Amniotic epithelial cell (primary cell): ENCODE measurements at regions not wholly inside any gene's neighbourhood (a gene's known extent, or its start where the extent isn't known, plus 50 kb on each side); places are given as distances from the start of the nearest gene placed in this dataset.
A peak's percentile ranks its signal among the peaks of the same experiment; 100 is the strongest.
"Not testable (repeated sequence)": the region's sequence is repeated elsewhere in the genome, so short reads cannot be mapped to it uniquely, and the experiment has no call there.

Source experiments
- DNase-seq: peaks from one replicate; pipeline ENCODE4 v3.0.0-alpha.2; 2010; ENCODE audit warnings: low read depth

GRCh38 chrX:53883196-53883595 is 161.1 kb downstream of the PHF8 start:
- no peak for DNase-seq

- peak; percentile 98 for DNase-seq
Measured at GRCh38 chrX:53882331-53882730, 161.9 kb downstream of the PHF8 start.

GRCh38 chrX:53880786-53881185 is 163.5 kb downstream of the PHF8 start:
- not testable (repeated sequence) for DNase-seq

- no peak for DNase-seq
Measured at GRCh38 chrX:53859890-53860289, 173.4 kb upstream of the HUWE1 start.

DNA sequence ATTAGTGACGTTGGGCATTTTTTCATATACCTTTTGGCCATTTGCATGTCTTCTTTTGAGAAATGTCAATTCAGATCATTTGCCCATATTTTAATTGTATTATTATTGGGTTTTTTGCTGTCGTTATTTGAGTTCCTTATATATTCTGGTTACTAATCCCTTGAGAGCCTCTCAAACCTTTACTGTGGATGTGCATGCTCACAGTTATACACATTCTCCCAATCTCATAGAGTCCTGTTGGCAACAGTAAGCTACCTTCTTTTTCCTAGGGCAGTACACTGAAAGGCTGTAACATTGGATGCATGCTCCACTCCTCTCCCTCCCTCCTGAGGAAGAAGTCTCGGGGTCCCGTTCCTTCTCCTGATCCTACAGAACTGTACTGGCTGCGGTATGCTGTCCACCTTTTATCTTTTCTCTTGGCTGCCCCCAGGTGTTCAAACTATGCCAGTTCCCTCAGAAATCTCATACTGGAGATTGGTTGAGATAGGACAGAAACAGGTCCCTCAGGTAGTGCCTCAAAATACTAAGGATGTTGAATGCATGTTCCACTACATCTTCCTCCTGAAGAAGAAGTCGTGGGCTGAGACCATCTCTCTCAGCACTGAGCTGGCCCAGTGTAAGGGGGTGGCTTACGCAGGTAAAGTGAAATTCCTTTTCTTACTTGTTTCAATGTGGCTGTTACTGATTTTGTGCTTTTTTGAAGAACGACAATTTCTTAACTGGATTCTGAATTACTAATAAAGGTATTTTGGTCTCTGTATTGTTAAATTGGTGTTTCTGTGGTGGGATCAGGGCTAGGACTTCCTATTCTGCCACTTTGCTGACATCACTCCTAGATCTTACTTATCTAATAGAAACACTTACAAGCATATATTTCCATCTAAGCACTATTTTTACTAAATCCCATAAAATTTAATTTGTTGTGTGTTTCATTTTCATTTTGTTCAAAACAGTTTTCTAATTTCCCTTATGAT is 145.4 kb upstream of the HUWE1 start:
- DNase-seq, result peak; percentile 25

DNA sequence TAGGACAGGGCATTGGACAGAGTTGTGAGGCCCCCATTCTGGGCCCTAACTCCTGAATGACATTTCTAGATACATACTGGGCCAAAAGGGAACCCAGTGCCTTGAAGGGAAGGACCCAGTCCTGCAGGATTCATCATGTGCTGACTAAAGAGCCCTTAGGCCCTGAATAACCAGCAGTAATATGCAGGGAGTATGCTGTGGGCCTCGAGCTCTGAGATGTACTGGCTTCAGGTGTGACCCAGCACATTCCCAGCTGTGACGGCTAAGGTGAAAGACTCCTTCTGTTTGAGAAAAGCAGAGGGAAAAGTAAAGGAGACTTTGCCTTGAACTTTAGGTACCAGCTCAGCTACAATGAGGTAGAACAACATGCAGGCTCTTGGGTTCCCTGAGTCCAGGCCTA is 138.2 kb upstream of the HUWE1 start:
- no peak for DNase-seq

GRCh38 chrX:53818115-53818514 is 131.6 kb upstream of the HUWE1 start:
- not testable (repeated sequence) for DNase-seq

GRCh38 chrX:53817548-53817947 is 131.0 kb upstream of the HUWE1 start:
- DNase-seq, result no peak

DNA sequence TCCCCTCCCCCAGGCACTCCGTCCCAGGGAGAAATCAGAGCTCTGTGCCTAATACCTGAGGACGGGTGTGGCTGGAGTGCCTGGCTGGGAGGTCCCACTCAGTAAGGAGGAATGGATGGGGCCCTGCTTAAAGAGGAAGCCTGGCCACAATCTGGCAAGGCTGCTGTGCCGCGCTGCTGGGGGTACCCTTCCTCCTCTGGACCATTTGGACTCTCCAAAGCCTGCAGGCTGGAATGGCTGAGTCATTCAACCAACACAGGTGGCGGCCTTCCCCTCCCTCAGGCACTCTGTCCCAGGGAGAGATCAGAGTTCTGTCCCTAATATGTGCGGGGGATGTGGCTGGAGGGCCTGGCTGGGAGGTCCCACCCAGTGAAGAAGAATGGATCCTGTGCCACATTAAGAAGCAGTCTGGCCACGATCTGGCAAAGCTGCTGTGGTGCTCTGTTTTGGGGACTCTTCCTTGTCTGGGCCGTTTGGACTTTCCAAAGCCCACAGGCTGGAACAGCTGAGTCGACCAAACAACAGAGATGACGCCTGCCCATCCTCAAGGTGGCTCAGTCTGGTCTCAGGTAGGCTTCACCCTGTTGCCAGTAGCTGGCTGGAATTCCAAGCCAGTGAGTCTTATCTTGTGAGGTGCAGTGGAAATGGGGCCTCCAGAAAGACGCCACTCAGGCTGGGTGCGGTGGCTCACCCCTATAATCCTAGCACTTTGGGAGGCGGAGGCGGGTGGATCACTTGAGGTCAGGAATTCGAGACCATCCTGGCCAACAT is 127.3 kb upstream of the HUWE1 start:
- no peak for DNase-seq

DNA sequence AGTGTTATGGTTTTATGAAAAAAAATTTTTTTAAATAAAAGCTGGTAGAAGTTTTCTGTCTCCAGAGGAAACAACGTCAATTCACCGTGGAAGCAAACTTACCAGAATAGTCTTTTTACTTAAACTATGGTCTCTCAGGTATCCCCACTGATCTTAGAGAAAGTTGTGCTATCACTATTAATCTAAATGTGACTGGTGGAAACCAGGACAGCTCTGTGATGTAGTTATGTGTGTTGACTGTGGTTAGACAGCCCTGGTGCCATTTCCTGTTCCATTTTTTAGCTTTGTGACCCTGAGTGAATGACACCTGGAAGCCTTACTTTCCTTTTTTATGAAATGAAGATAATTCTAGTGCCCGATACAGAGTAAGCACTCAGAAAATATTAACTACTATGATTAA is 111.8 kb upstream of the HUWE1 start:
- DNase-seq, result no peak

DNA sequence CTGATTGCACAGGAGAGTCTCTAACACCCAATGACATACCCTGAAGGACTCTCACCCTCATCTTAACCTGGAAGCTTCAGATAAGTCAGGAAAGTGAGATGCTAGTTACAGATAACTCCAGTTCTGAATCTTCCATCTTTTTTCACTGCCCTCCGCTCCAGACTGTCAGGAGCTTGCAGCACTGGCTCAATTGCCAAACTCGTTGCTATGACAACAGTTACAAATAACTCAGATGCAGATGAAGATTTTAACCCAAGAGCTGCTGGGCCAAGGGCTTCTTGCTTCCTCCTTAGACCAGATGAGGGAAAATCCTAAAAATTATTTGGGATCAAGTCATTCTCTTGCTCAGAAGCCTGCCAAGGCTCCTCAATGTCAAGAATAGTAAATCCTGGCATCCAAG is 109.1 kb upstream of the HUWE1 start:
- DNase-seq, result peak; percentile 23

DNA sequence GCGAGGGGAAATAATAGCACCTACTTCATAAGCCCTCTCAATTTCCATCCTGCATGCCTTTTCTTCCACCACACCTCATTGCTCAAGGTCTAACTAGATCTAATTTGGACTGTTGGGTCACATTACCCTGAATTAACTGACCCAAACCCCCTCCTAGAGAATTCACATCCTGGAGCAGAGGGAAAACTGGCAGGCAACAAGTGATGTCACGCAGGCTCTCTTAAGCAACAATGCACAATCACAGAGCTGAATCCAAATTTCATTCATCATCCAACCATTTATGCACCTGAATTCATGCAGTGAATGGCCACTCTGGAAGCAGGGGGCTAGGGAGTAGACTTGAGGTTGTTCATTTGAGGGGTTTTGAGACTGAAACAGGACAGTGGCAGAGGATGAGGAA is 107.7 kb upstream of the HUWE1 start:
- peak; percentile 0 for DNase-seq

GRCh38 chrX:53768865-53769264 is 82.3 kb upstream of the HUWE1 start:
- no peak for DNase-seq

DNA sequence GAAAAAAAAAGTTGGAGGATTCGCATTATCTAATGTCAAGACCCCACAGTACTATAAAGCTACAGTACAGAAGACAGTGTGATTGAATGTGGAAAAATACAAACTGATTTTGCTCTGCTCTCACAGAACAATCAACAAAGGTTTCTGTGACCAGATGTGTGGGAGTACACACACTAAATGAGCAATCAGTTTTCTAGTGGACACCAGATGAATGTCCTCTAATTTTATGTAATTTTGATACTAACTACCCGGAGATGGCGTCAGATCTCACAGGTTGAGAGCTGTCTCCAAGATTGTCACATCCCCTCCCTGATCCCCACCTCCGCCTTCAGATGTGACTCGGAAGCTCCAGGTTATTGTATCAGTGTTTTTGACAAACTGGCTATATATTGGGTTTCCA is 81.9 kb upstream of the HUWE1 start:
- no peak for DNase-seq

GRCh38 chrX:53767544-53767943 is 81.0 kb upstream of the HUWE1 start:
- no peak for DNase-seq

- not testable (repeated sequence) for DNase-seq
Measured at GRCh38 chrX:53757181-53757580, 70.7 kb upstream of the HUWE1 start.

DNA sequence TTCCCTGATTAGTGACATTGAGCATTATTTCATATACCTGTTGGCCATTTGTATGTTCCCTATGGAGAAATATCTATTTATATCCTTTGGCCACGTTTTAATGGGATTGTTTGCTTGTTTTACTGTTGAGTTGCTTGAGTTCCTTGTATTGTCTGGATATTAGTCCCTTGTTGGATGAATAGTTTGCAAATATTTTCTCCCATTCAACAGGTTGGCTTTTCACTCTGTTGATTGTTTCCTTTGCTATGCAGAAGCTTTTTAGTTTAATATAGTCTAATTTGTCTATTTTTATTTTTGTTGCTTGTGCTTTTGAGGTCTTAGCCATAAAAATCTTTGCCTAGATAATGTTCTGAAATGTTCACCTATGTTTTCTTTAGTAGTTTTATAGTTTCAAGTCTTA is 60.2 kb upstream of the HUWE1 start:
- no peak for DNase-seq

DNA sequence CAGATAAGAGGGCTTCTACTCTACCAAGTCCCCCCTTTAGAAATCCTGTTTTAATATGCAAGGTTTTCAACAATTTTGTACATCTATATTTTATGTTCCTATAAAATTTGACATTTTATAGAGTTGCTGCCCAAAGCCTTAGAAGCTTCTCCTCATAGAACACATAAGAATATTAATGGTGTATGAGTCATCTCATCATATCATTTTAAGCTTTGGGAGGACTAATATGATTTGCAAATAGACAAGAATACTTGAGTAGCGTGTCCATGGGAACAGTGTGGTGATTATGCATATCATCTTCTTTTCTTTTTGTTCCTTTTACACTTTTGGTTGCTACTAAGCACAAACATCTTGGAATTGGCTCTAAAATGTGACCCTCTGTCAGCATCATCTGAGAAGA is 56.7 kb upstream of the HUWE1 start:
- DNase-seq, result peak; percentile 21

GRCh38 chrX:53738370-53738906 is 51.9 kb upstream of the HUWE1 start:
- DNase-seq, result no peak
